Immature natural killer cell (primary cell): ENCODE measurements at regions not wholly inside any gene's neighbourhood (a gene's known extent, or its start where the extent isn't known, plus 50 kb on each side); places are given as distances from the start of the nearest gene placed in this dataset.

Source experiments
- DNase-seq, 3 donors: peaks; one replicate each; pipeline ENCODE4 v3.0.0; 2022; ENCODE audit warnings: mixed read lengths in 1 of 3
- H3K27ac Mint-ChIP-seq, 6 donors: one replicate each; pipeline ENCODE4 v1.8.0; 2020; ENCODE audit warnings: mixed read lengths in 6 of 6, mild to moderate bottlenecking in 5 of 6, inconsistent platforms in 4 of 6, moderate library complexity in 3 of 6
- H3K27me3 Mint-ChIP-seq, 3 donors: one replicate each; pipeline ENCODE4 v1.8.0; 2020 to 2021; ENCODE audit warnings: low read depth in 3 of 3, mild to moderate bottlenecking in 3 of 3, mixed read lengths in 3 of 3, moderate library complexity in 3 of 3, inconsistent platforms in 1 of 3
- H3K36me3 Mint-ChIP-seq, 3 donors: one replicate each; pipeline ENCODE4 v1.8.0; 2020; ENCODE audit warnings: mixed read lengths in 3 of 3, inconsistent platforms in 2 of 3, mild to moderate bottlenecking in 2 of 3
- H3K4me1 Mint-ChIP-seq, 2 donors: one replicate each; pipeline ENCODE4 v1.8.0; 2020; ENCODE audit warnings: inconsistent platforms in 2 of 2, mild to moderate bottlenecking in 2 of 2, mixed read lengths in 2 of 2, moderate library complexity in 1 of 2
- H3K4me3 Mint-ChIP-seq, 5 donors: one replicate each; pipeline ENCODE4 v1.8.0; 2020; ENCODE audit warnings: mild to moderate bottlenecking in 5 of 5, mixed read lengths in 5 of 5, inconsistent platforms in 3 of 5, moderate library complexity in 3 of 5
- H3K9me3 Mint-ChIP-seq, 6 donors: one replicate each; pipeline ENCODE4 v1.8.0; 2020; ENCODE audit warnings: mild to moderate bottlenecking in 6 of 6, mixed read lengths in 6 of 6, inconsistent platforms in 4 of 6, moderate library complexity in 3 of 6

DNA sequence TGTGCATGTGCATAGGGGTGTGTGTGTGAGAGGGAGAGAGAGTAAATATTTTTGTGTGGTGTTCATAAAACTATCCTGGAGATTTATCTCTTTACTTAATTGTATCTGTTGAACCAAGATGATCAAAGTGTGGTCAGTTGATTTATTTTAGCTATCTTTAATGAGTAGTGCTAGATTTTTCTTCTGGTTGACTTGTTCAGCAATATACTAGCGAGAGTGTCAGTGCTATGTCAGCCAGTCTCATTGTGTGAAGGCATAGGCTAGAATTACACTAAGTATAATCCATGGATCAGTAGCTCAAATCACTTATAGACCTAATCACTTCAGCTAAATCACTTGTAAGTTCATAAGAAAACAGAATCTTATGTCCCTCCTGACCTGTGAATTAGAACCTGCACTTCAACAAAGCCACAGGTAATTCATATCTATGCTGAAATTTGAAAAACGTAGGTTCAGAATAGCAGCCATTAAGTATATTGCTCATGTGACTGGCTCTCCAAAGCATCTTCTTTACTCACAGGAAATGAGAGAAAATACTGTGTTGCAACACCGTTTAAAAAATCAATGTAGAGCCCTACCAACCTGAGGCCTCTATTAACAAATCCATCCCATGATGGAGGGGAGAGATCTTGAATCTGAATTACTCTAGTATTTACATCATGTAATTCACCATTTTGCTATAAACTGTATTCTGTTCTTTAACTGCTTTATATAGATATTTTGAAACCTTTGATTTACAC lies 203.1 kb upstream of the ACTBL2 start:
- no peak overlapping the region for H3K4me3 Mint-ChIP-seq

DNA sequence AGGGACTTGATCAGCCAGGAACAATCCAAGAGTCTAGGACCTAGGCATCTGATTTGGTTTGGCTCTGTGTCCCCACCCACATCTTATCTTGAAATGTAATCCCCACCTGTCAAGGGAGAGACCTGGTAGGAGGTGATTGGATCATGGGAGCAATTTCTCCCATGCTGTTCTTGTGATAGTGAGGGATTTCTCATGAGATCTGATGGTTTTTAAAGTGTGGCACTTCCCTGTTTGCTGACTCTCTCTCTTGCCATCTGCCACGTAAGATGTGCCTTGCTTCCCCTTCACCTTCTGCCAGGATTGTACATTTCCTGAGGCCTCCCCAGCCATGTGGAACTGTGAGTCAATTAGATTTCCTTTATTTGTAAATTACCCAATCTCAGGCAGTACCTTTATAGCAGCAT lies 201.7 kb upstream of the ACTBL2 start:
- Mint-ChIP-seq H3K9me3 (peaks cover 0 to 6% (median 3%) of the 10 kb centered on the region in 6 donors), H3K27me3 (peaks cover under 1 to 4% (median 2%) of the 10 kb centered on the region in 3 donors), H3K27ac (no peak overlapping the region), H3K4me3 (no peak overlapping the region), H3K36me3 (no peaks in the 10 kb centered on the region), H3K4me1 (no peaks in the 10 kb centered on the region)
- DNase-seq = no peak

More for the DNA sequence above, 203.1 kb upstream of the ACTBL2 start:
- Mint-ChIP-seq H3K27me3 (peaks cover 0 to 6% (median 2%) of the 10 kb centered on the region in 3 donors), H3K9me3 (peaks cover 0 to 4% (median 1%) of the 10 kb centered on the region in 6 donors), H3K4me1 (no peaks in the 10 kb centered on the region), H3K36me3 (no peaks in the 10 kb centered on the region), H3K27ac (no peak overlapping the region)
- DNase-seq = no peak

GRCh38 chr5:57683036-57683630 lies 200.5 kb upstream of the ACTBL2 start:
- Mint-ChIP-seq H3K9me3 (peaks cover 0 to 5% (median 3%) of the 10 kb centered on the region in 6 donors), H3K36me3 (no peaks in the 10 kb centered on the region), H3K4me1 (no peaks in the 10 kb centered on the region), H3K27ac (no peak overlapping the region), H3K4me3 (no peak overlapping the region), H3K27me3 (peaks cover 2 to 4% (median 3%) of the 10 kb centered on the region in 3 donors)
- DNase-seq = no peak

- H3K4me1 Mint-ChIP-seq = no peaks in the 10 kb centered on the region
Observed at GRCh38 chr5:57681942-57682341, 199.3 kb upstream of the ACTBL2 start.

DNA sequence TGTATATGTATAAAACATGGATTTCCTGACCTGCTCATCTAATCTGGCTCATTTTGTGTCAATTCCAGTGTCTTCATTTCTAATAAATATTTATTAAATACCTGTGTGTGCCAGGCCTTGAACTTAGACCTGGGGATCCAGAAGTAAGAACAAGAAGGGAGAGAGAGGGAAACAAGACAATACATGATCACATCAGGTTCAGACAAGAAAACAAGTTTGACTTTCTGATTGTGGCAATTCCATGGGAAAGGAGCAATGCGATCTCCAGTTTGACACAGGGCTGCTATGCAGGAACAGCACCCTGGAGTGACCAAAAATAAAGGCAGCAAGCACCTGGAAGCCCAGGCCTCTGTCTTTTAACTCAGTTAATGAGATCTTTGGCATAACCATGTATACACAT lies 198.1 kb upstream of the ACTBL2 start:
- no peak overlapping the region for H3K4me3 Mint-ChIP-seq
- peaks cover 2 to 6% (median 3%) of the 10 kb centered on the region in 3 donors for H3K27me3 Mint-ChIP-seq
- no peaks in the 10 kb centered on the region for H3K36me3 Mint-ChIP-seq
- DNase-seq = no peak
- no peaks in the 10 kb centered on the region for H3K4me1 Mint-ChIP-seq
- H3K9me3 Mint-ChIP-seq = peaks cover 0 to 7% (median 3%) of the 10 kb centered on the region in 6 donors
- no peak overlapping the region for H3K27ac Mint-ChIP-seq

More at GRCh38 chr5:57681942-57682341, 199.3 kb upstream of the ACTBL2 start:
- Mint-ChIP-seq H3K27me3 (peaks cover 2 to 4% (median 3%) of the 10 kb centered on the region in 3 donors), H3K4me3 (no peak overlapping the region), H3K36me3 (no peaks in the 10 kb centered on the region), H3K9me3 (peaks cover 0 to 7% (median 3%) of the 10 kb centered on the region in 6 donors), H3K27ac (no peak overlapping the region)
- DNase-seq = no peak

- Mint-ChIP-seq H3K4me1 (no peaks in the 10 kb centered on the region), H3K9me3 (peaks cover 0 to 7% (median under 1%) of the 10 kb centered on the region in 6 donors), H3K36me3 (no peaks in the 10 kb centered on the region), H3K4me3 (peak overlapping the region in 1 of 5 donors; percentile 9), H3K27me3 (peaks cover 0 to 8% (median 3%) of the 10 kb centered on the region in 3 donors), H3K27ac (no peak overlapping the region)
- no peak for DNase-seq
Observed at GRCh38 chr5:57677235-57677634, 194.6 kb upstream of the ACTBL2 start.

DNA sequence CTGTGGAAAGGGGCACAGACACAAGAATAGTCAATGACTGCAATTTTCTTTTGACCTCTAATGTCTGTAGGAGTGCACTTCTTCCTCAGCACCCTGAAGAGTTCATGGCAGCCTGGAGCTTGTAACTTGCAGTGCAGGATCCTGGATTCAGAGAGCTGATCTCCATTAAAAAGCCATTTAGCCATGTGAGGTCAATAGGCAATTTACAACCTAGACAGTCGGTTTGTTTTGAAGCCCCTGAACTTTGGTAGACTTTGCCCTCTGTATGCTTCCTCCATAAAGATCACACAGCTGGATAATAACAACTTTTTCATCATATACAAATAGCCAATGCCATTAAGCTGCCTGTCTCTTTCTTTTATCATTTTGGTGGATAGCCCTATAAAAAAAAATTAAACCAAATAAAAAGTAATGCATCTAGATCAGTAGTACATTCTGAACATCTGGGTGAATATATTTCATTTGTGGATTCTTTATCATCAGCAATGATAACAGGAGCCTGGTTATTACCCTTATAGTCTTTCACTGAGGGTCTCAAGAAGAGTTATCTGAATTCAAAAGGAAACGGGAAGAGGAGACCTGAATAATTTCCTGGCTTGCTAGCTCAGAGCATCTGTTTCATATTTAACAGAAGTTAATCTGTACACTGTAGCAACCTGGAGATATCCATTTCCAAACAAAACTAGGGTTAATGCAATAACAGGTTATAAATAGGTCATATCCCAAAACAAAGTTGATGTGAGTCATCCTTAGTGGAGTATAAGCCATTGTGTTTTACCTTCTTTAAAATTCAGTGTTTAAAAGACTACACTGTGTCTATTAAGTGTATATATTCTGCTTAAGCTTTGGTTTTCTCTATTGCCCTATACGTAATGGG lies 193.8 kb upstream of the ACTBL2 start:
- no peak overlapping the region for H3K27ac Mint-ChIP-seq
- H3K4me1 Mint-ChIP-seq = no peaks in the 10 kb centered on the region
- H3K36me3 Mint-ChIP-seq = no peaks in the 10 kb centered on the region
- H3K4me3 Mint-ChIP-seq = no peak overlapping the region
- DNase-seq = no peak
- H3K27me3 Mint-ChIP-seq = peaks cover 0 to 3% (median 3%) of the 10 kb centered on the region in 3 donors
- H3K9me3 Mint-ChIP-seq = peaks cover 0 to 7% (median under 1%) of the 10 kb centered on the region in 6 donors

GRCh38 chr5:57675236-57675635 lies 192.6 kb upstream of the ACTBL2 start:
- peaks cover 0 to 3% (median 3%) of the 10 kb centered on the region in 3 donors for H3K27me3 Mint-ChIP-seq
- peaks cover 0 to 7% (median 0%) of the 10 kb centered on the region in 6 donors for H3K9me3 Mint-ChIP-seq
- no peak overlapping the region for H3K4me3 Mint-ChIP-seq
- no peak for DNase-seq
- no peaks in the 10 kb centered on the region for H3K4me1 Mint-ChIP-seq
- no peak overlapping the region for H3K27ac Mint-ChIP-seq
- no peaks in the 10 kb centered on the region for H3K36me3 Mint-ChIP-seq

DNA sequence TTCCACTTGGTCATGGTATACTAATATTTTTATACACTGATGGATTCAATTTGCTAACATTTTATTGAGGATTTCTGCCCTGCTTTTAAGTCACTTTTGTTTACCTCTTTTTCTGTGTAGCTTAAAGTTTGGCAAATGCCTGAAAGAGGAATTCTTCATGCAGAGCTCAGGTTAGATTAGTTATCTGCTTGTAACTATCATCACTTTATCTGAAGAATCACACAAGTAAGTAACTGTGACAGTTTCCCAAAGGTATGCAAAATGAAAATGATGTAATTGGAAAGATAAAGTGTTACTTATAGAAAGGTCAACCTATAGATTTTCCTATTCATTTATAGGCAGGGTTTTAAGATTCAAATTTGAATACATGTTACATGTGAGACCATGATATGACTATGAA lies 188.8 kb upstream of the ACTBL2 start:
- Mint-ChIP-seq H3K4me3 (no peak overlapping the region), H3K4me1 (no peaks in the 10 kb centered on the region), H3K9me3 (no peaks in the 10 kb centered on the region), H3K27me3 (peaks cover 0 to 3% (median 0%) of the 10 kb centered on the region in 3 donors), H3K36me3 (no peaks in the 10 kb centered on the region), H3K27ac (no peak overlapping the region)
- no peak for DNase-seq

- H3K27me3 Mint-ChIP-seq = peaks cover 0 to 2% (median 1%) of the 10 kb centered on the region in 3 donors
- H3K4me3 Mint-ChIP-seq = no peak overlapping the region
- H3K9me3 Mint-ChIP-seq = peaks cover 0 to 2% (median 0%) of the 10 kb centered on the region in 6 donors
- no peaks in the 10 kb centered on the region for H3K4me1 Mint-ChIP-seq
- DNase-seq = no peak
- no peak overlapping the region for H3K27ac Mint-ChIP-seq
- no peaks in the 10 kb centered on the region for H3K36me3 Mint-ChIP-seq
Observed at GRCh38 chr5:57666582-57666981, 184.0 kb upstream of the ACTBL2 start.

- H3K9me3 Mint-ChIP-seq = peaks cover 0 to 4% (median 0%) of the 10 kb centered on the region in 6 donors
- no peak for DNase-seq
- no peaks in the 10 kb centered on the region for H3K36me3 Mint-ChIP-seq
- H3K4me3 Mint-ChIP-seq = no peak overlapping the region
- peaks cover 1 to 2% (median 1%) of the 10 kb centered on the region in 3 donors for H3K27me3 Mint-ChIP-seq
- no peaks in the 10 kb centered on the region for H3K4me1 Mint-ChIP-seq
- no peak overlapping the region for H3K27ac Mint-ChIP-seq
Observed at GRCh38 chr5:57665146-57665936, 182.7 kb upstream of the ACTBL2 start.

DNA sequence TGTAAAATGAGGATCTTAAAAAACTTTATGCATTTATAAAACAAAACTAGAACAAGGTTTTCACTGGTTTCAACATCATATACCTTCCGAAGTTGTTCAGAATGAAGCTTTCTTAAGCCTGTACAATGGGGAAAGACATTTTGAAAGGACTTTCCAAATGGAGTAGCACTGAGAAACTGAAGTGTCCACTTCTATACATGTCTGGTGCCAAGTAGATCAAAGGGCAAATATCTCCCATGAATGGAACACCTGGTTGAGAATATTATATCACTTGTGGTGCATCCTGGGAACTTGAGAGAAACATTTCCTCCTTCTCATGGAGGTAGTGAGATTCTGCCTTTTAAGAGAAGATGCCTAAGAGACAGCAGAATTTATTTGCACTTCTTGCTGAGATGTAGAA lies 182.1 kb upstream of the ACTBL2 start:
- peaks cover 0 to 5% (median 0%) of the 10 kb centered on the region in 6 donors for H3K9me3 Mint-ChIP-seq
- no peaks in the 10 kb centered on the region for H3K36me3 Mint-ChIP-seq
- no peak for DNase-seq
- no peak overlapping the region for H3K27ac Mint-ChIP-seq
- no peak overlapping the region for H3K4me3 Mint-ChIP-seq
- peaks cover 1 to 2% (median 1%) of the 10 kb centered on the region in 3 donors for H3K27me3 Mint-ChIP-seq
- no peaks in the 10 kb centered on the region for H3K4me1 Mint-ChIP-seq

- DNase-seq = no peak
- no peak overlapping the region for H3K27ac Mint-ChIP-seq
- H3K36me3 Mint-ChIP-seq = no peaks in the 10 kb centered on the region
- no peak overlapping the region for H3K4me3 Mint-ChIP-seq
- peaks cover 1 to 2% (median 1%) of the 10 kb centered on the region in 3 donors for H3K27me3 Mint-ChIP-seq
- H3K9me3 Mint-ChIP-seq = peaks cover 0 to 5% (median 0%) of the 10 kb centered on the region in 6 donors
- no peaks in the 10 kb centered on the region for H3K4me1 Mint-ChIP-seq
Observed at GRCh38 chr5:57663466-57663865, 180.9 kb upstream of the ACTBL2 start.
